GM23248 (cell line): ENCODE measurements at regions not wholly inside any gene's neighbourhood (a gene's known extent, or its start where the extent isn't known, plus 50 kb on each side); places are given as distances from the start of the nearest gene placed in this dataset.
A peak's percentile ranks its signal among the peaks of the same experiment; 100 is the strongest.

Experiments
- DNase-seq: peaks from one replicate; pipeline ENCODE4 v3.0.0-alpha.2; 2015
- H2AFZ ChIP-seq: fragments of 200-600 bp; sonication (generic); 2 replicates; pipeline ENCODE4 v1.6.1; 2016; ENCODE audit warnings: antibody characterized with exemption
- H3F3A ChIP-seq: fragments of 200-600 bp; sonication (generic); 2 replicates; pipeline ENCODE4 v1.6.1; 2016; ENCODE audit warnings: mild to moderate bottlenecking, antibody characterized with exemption, mixed run types; ENCODE audit not compliant: insufficient read depth
- H3K27ac ChIP-seq: fragments of 200-600 bp; sonication (generic); 2 replicates; pipeline ENCODE4 v1.5.1; 2016; ENCODE audit warnings: mild to moderate bottlenecking
- H3K27me3 ChIP-seq: fragments of 200-600 bp; sonication (generic); replicated peaks from 2 replicates; pipeline ENCODE4 v1.6.1; 2016; ENCODE audit warnings: mild to moderate bottlenecking; ENCODE audit not compliant: insufficient read depth
- H3K36me3 ChIP-seq: fragments of 200-600 bp; sonication (generic); 2 replicates; pipeline ENCODE4 v1.6.1; 2016; ENCODE audit warnings: low read depth, mild to moderate bottlenecking
- H3K4me1 ChIP-seq: fragments of 200-600 bp; sonication (generic); 2 replicates; pipeline ENCODE4 v1.6.1; 2016; ENCODE audit warnings: mild to moderate bottlenecking; ENCODE audit not compliant: insufficient read depth
- H3K4me2 ChIP-seq: fragments of 200-600 bp; sonication (generic); one replicate; pipeline ENCODE4 v1.6.1; 2016; ENCODE audit warnings: mild to moderate bottlenecking; ENCODE audit not compliant: unreplicated experiment
- H3K4me3 ChIP-seq: fragments of 200-600 bp; sonication (generic); 2 replicates; pipeline ENCODE4 v1.5.1; 2016; ENCODE audit warnings: mild to moderate bottlenecking
- H3K79me2 ChIP-seq: fragments of 200-600 bp; sonication (generic); 2 replicates; pipeline ENCODE4 v1.6.1; 2016; ENCODE audit warnings: mild to moderate bottlenecking; ENCODE audit not compliant: insufficient read depth
- H3K9ac ChIP-seq: fragments of 200-600 bp; sonication (generic); 2 replicates; pipeline ENCODE4 v1.6.1; 2016; ENCODE audit warnings: mild to moderate bottlenecking
- H3K9me2 ChIP-seq: fragments of 200-600 bp; sonication (generic); 2 replicates; pipeline ENCODE4 v1.6.1; 2016; ENCODE audit warnings: mixed run types, mild to moderate bottlenecking, moderate library complexity; ENCODE audit not compliant: insufficient read depth
- H3K9me3 ChIP-seq: fragments of 200-600 bp; sonication (generic); one replicate; pipeline ENCODE4 v1.6.1; 2017; ENCODE audit warnings: low read depth
- H4K20me1 ChIP-seq: fragments of 200-600 bp; sonication (generic); 2 replicates; pipeline ENCODE4 v1.6.0; 2016; ENCODE audit not compliant: insufficient read depth
- EZH2 ChIP-seq: fragments of 200-600 bp; sonication (generic); IDR thresholded peaks from 2 replicates; pipeline ENCODE4 v1.6.1; 2018; ENCODE audit warnings: antibody characterized with exemption, mild to moderate bottlenecking; ENCODE audit not compliant: insufficient read depth, poor library complexity, severe bottlenecking
- EZH2phosphoT487 ChIP-seq: fragments of 200-600 bp; sonication (generic); IDR thresholded peaks from 2 replicates; pipeline ENCODE4 v1.6.1; 2018; ENCODE audit warnings: antibody characterized with exemption, moderate library complexity, mild to moderate bottlenecking, low read depth; ENCODE audit not compliant: insufficient read depth
- WGBS, 2 experiments: methylation state at CpG; one replicate each; pipeline ENCODE4 v1.1.6; 2015 to 2017; ENCODE audit warnings: low lambda C conversion rate in 2 of 2, low coverage in 1 of 2; ENCODE audit errors: missing lambda C conversion rate in 2 of 2; 5-methylcytosine and 5-hydroxymethylcytosine counted together
- in situ Hi-C: fragments of 300-500 bp; cut with MboI; formaldehyde crosslinking; loops from 2 replicates; pipeline ENCODE4 v1.15.0; 2020

GRCh38 chr9:107389617-107390071 is 99.9 kb downstream of the KLF4 start:
- Histone ChIP-seq H4K20me1 (no peaks in the 10 kb centered on the region), H3F3A (peaks cover 6% of the 10 kb centered on the region), H2AFZ (0 out of 2 replicates have a peak overlapping the region, but pooled peaks have one; percentile 54), H3K9me3 (no peaks in the 10 kb centered on the region), H3K27ac (peak overlapping the region; percentile 30; the same call in 1 of the 2 replicates), H3K4me3 (no peak overlapping the region), H3K79me2 (no peaks in the 10 kb centered on the region), H3K27me3 (no peaks in the 10 kb centered on the region), H3K9ac (no peak overlapping the region), H3K36me3 (no peaks in the 10 kb centered on the region), H3K4me1 (peaks cover 18% of the 10 kb centered on the region), H3K4me2 (no peak overlapping the region), H3K9me2 (no peaks in the 10 kb centered on the region)
- WGBS, 2 experiments, result 8 to 12% methylated on average over 3 of the region's 3 CpGs
- in situ Hi-C loops, result no loop called here
- no peak for TF ChIP-seq EZH2phosphoT487
- TF ChIP-seq EZH2, result no peak
- peak; percentile 83 for DNase-seq

GRCh38 chr9:107388890-107389289 is 100.7 kb downstream of the KLF4 start:
- Histone ChIP-seq H3K9me3 (no peaks in the 10 kb centered on the region), H3K9me2 (no peaks in the 10 kb centered on the region), H3F3A (peaks cover 6% of the 10 kb centered on the region), H3K36me3 (no peaks in the 10 kb centered on the region), H3K79me2 (no peaks in the 10 kb centered on the region), H3K4me2 (no peak overlapping the region), H3K9ac (no peak overlapping the region), H3K27me3 (0 out of 2 replicates have a peak, but pooled peaks cover 1% of the 10 kb centered on the region), H2AFZ (no peak overlapping the region), H4K20me1 (no peaks in the 10 kb centered on the region), H3K4me3 (no peak overlapping the region), H3K4me1 (peaks cover 18% of the 10 kb centered on the region), H3K27ac (no peak overlapping the region)
- in situ Hi-C loops, result no loop called here
- 75 to 81% methylated on average over 4 of the region's 4 CpGs for WGBS, 2 experiments
- TF ChIP-seq EZH2phosphoT487 (no peak), EZH2 (no peak)
- DNase-seq, result no peak

GRCh38 chr9:107387409-107387808 is 102.2 kb downstream of the KLF4 start:
- in situ Hi-C loops, result no loop called here
- TF ChIP-seq EZH2phosphoT487 (no peak), EZH2 (no peak)
- no peak for DNase-seq
- H3K4me2 ChIP-seq, result no peak overlapping the region
- no peak overlapping the region for H3K9ac ChIP-seq
- H3K27me3 ChIP-seq, result peaks cover 12% of the 10 kb centered on the region; the same call in 1 of the 2 replicates
- H3K9me2 ChIP-seq, result no peaks in the 10 kb centered on the region
- no peak overlapping the region for H2AFZ ChIP-seq
- H3K36me3 ChIP-seq, result no peaks in the 10 kb centered on the region
- H3K9me3 ChIP-seq, result no peaks in the 10 kb centered on the region
- H3F3A ChIP-seq, result peaks cover 6% of the 10 kb centered on the region
- no peaks in the 10 kb centered on the region for H3K79me2 ChIP-seq
- H4K20me1 ChIP-seq, result no peaks in the 10 kb centered on the region
- H3K4me3 ChIP-seq, result no peak overlapping the region
- H3K27ac ChIP-seq, result no peak overlapping the region
- peaks cover 18% of the 10 kb centered on the region for H3K4me1 ChIP-seq
- WGBS, 2 experiments, result 62 to 64% methylated on average over 3 of the region's 3 CpGs

GRCh38 chr9:107386396-107386795 is 103.2 kb downstream of the KLF4 start:
- H3K4me3 ChIP-seq, result no peak overlapping the region
- TF ChIP-seq EZH2phosphoT487 (no peak), EZH2 (no peak)
- WGBS, 2 experiments, result 89 to 100% methylated on average over 1 of the region's 1 CpG
- H3K9ac ChIP-seq, result no peak overlapping the region
- no peak overlapping the region for H3K4me2 ChIP-seq
- no peaks in the 10 kb centered on the region for H4K20me1 ChIP-seq
- no peaks in the 10 kb centered on the region for H3K9me3 ChIP-seq
- H3K27me3 ChIP-seq, result peaks cover 12% of the 10 kb centered on the region; the same call in 1 of the 2 replicates
- H3K27ac ChIP-seq, result no peak overlapping the region
- H3K79me2 ChIP-seq, result no peaks in the 10 kb centered on the region
- H2AFZ ChIP-seq, result no peak overlapping the region
- peak; percentile 22 for DNase-seq
- peaks cover 18% of the 10 kb centered on the region for H3K4me1 ChIP-seq
- no peaks in the 10 kb centered on the region for H3K36me3 ChIP-seq
- no peaks in the 10 kb centered on the region for H3K9me2 ChIP-seq
- peaks cover 6% of the 10 kb centered on the region for H3F3A ChIP-seq
- in situ Hi-C loops, result no loop called here
